ENCODE measurements at regions not wholly inside any gene's neighbourhood (a gene's known extent, or its start where the extent isn't known, plus 50 kb on each side); places are given as distances from the start of the nearest gene placed in this dataset.

DNA sequence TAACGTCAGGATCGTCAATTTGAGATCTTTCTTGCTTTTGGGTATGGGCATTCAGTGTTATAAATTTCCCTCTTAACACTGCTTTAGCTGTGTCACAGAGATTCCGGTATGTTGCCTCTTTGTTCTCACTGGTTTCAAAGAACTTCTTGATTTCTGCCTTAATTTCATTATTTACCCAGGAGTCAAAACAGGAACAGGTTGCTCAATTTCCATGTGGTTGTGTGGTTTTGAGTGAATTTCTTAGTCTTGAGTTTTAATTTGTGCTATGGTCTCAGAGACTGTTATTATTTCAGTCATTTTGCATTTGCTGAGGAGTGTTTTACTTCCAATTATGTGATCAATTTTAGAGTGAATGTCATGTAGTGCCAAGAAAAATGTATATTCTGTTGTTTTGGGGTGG, 153.1 kb downstream of the PCDH17 start:
- H2BK5ac ChIP-seq (ENCODE audit: low read depth, low read length, poor library complexity), result no peak overlapping the region
- H3K27me3 ChIP-seq (ENCODE audit: insufficient read depth, low read length), result no peaks in the 10 kb centered on the region
- H3K79me2 ChIP-seq (ENCODE audit: control insufficient read depth, insufficient read depth, low read length, poor library complexity), result no peaks in the 10 kb centered on the region
- H3K14ac ChIP-seq (ENCODE audit: low read length), result no peak overlapping the region
- WGBS (ENCODE audit: extremely low coverage, insufficient coverage, insufficient read length), result no CpG with 5 or more reads among the region's 3 CpGs
- H3K4me3 ChIP-seq (ENCODE audit: low read depth, low read length), result no peak overlapping the region
- no peak overlapping the region for H3K4ac ChIP-seq (ENCODE audit: low read depth, low read length)
- H3K23ac ChIP-seq (ENCODE audit: low read length), result no peak overlapping the region
- H3K4me2 ChIP-seq (ENCODE audit: low read length), result no peak overlapping the region
- no peak overlapping the region for H3K18ac ChIP-seq (ENCODE audit: low read length)
- H3K36me3 ChIP-seq (ENCODE audit: control insufficient read depth in 1 of 2, insufficient read depth in 2 of 2, low read length in 2 of 2), result no peaks in the 10 kb centered on the region
- H2AK5ac ChIP-seq (ENCODE audit: low read length), result no peak overlapping the region
- no peaks in the 10 kb centered on the region for H3K4me1 ChIP-seq (ENCODE audit: control insufficient read depth in 1 of 2, insufficient read depth in 2 of 2, low read length in 2 of 2)
- H2BK12ac ChIP-seq (ENCODE audit: low read length), result no peak overlapping the region
- no peak for DNase-seq
- no peaks in the 10 kb centered on the region for H3K79me1 ChIP-seq (ENCODE audit: low read length)
- no peak overlapping the region for H2BK120ac ChIP-seq (ENCODE audit: insufficient read depth, low read length, poor library complexity)
- H3K9ac ChIP-seq (ENCODE audit: low read length), result no peak overlapping the region
- no peaks in the 10 kb centered on the region for H3K9me3 ChIP-seq (ENCODE audit: insufficient read depth, low read depth, low read length)
- H2AFZ ChIP-seq (ENCODE audit: insufficient read depth, low read length, poor library complexity), result no peak overlapping the region
- H4K8ac ChIP-seq (ENCODE audit: low read depth, low read length), result no peak overlapping the region
- H4K12ac ChIP-seq (ENCODE audit: low read depth, low read length), result no peak overlapping the region
- no peak overlapping the region for H4K91ac ChIP-seq (ENCODE audit: low read depth, low read length)
- H3K27ac ChIP-seq (ENCODE audit: low read depth, low read length), result no peak overlapping the region

DNA sequence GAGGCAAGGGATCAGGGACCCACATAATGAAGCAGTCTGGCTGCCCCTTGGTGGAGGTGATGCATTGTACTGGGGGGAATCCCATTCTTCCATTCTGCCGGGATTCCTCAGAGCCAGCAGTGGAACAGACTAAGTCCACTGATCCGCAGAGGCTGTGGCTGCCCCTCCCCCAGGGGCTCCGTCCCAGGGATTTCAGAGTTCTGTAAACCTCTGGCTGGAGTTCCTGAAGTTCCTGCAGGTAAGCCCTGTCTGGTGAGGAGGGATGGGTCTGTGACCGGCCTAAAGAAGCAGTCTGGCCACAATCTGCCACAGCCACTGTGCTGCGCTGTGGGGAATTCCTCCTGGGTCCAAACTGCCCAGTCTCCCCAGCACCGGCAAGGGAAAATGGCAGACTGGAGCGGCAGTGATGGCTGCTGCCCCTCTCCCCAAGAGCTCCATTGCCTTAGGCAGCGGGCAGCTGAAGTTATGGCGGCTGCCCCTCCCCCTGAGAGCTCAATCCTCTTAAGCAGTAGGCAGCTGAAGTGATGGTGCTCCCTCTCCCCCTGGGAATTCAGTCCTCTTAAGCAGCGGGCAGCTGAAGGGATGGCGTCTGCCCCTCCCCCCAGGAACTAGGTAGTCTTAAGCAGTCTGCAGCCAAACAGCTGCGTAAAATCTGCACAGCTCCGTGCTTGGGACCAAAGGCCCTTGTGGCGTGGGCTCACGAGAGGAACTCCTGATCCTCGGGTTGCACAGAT, 155.7 kb downstream of the PCDH17 start:
- Histone ChIP-seq H3K14ac (ENCODE audit: low read length) (no peak overlapping the region), H2BK12ac (ENCODE audit: low read length) (no peak overlapping the region), H2AK5ac (ENCODE audit: low read length) (no peak overlapping the region)

DNA sequence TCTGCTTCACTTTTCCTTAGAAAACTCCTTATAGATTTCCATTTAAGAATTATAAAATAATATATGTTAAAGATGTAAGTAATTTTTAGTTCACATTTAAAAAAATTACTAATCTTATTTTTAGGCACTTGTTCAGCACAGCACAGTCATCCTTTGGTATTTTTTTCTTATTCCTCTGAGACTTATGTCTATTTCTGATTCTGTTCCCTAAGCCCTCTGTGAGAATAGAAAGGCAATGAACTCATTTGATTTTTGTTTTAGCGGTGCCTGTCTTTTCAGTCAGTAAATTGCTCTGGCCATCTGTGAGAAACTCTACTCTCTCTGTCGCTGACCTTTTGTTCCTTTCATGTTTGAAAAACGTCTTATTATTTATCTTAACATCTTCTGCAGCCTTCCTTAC, 168.1 kb downstream of the PCDH17 start:
- Histone ChIP-seq H4K12ac (ENCODE audit: low read depth, low read length) (no peak overlapping the region), H3K36me3 (ENCODE audit: control insufficient read depth in 1 of 2, insufficient read depth in 2 of 2, low read length in 2 of 2) (no peaks in the 10 kb centered on the region), H2AFZ (ENCODE audit: insufficient read depth, low read length, poor library complexity) (no peak overlapping the region), H3K23ac (ENCODE audit: low read length) (no peak overlapping the region), H3K4me1 (ENCODE audit: control insufficient read depth in 1 of 2, insufficient read depth in 2 of 2, low read length in 2 of 2) (no peaks in the 10 kb centered on the region), H3K79me2 (ENCODE audit: control insufficient read depth, insufficient read depth, low read length, poor library complexity) (no peaks in the 10 kb centered on the region), H3K9me3 (ENCODE audit: insufficient read depth, low read depth, low read length) (no peaks in the 10 kb centered on the region), H2BK120ac (ENCODE audit: insufficient read depth, low read length, poor library complexity) (no peak overlapping the region), H4K8ac (ENCODE audit: low read depth, low read length) (no peak overlapping the region), H3K4me2 (ENCODE audit: low read length) (no peak overlapping the region), H3K18ac (ENCODE audit: low read length) (no peak overlapping the region), H3K4ac (ENCODE audit: low read depth, low read length) (no peak overlapping the region), H2BK5ac (ENCODE audit: low read depth, low read length, poor library complexity) (no peak overlapping the region), H3K79me1 (ENCODE audit: low read length) (no peaks in the 10 kb centered on the region), H3K14ac (ENCODE audit: low read length) (no peak overlapping the region), H3K4me3 (ENCODE audit: low read depth, low read length) (no peak overlapping the region), H2BK12ac (ENCODE audit: low read length) (no peak overlapping the region), H3K27me3 (ENCODE audit: insufficient read depth, low read length) (no peaks in the 10 kb centered on the region), H3K9ac (ENCODE audit: low read length) (no peak overlapping the region), H3K27ac (ENCODE audit: low read depth, low read length) (no peak overlapping the region), H4K91ac (ENCODE audit: low read depth, low read length) (no peak overlapping the region), H2AK5ac (ENCODE audit: low read length) (no peak overlapping the region)
- no CpG with 5 or more reads among the region's 3 CpGs for WGBS (ENCODE audit: extremely low coverage, insufficient coverage, insufficient read length)
- DNase-seq, result no peak

More for the DNA sequence above, 155.7 kb downstream of the PCDH17 start:
- Histone ChIP-seq H3K79me2 (ENCODE audit: control insufficient read depth, insufficient read depth, low read length, poor library complexity) (no peaks in the 10 kb centered on the region), H3K18ac (ENCODE audit: low read length) (no peak overlapping the region), H3K9me3 (ENCODE audit: insufficient read depth, low read depth, low read length) (no peaks in the 10 kb centered on the region), H2BK120ac (ENCODE audit: insufficient read depth, low read length, poor library complexity) (no peak overlapping the region), H3K9ac (ENCODE audit: low read length) (no peak overlapping the region), H4K12ac (ENCODE audit: low read depth, low read length) (no peak overlapping the region), H2BK5ac (ENCODE audit: low read depth, low read length, poor library complexity) (no peak overlapping the region), H3K4ac (ENCODE audit: low read depth, low read length) (no peak overlapping the region), H4K91ac (ENCODE audit: low read depth, low read length) (no peak overlapping the region), H3K4me3 (ENCODE audit: low read depth, low read length) (no peak overlapping the region), H3K27ac (ENCODE audit: low read depth, low read length) (no peak overlapping the region), H3K23ac (ENCODE audit: low read length) (no peak overlapping the region), H3K79me1 (ENCODE audit: low read length) (no peaks in the 10 kb centered on the region), H3K4me2 (ENCODE audit: low read length) (no peak overlapping the region), H3K36me3 (ENCODE audit: control insufficient read depth in 1 of 2, insufficient read depth in 2 of 2, low read length in 2 of 2) (no peaks in the 10 kb centered on the region), H3K4me1 (ENCODE audit: control insufficient read depth in 1 of 2, insufficient read depth in 2 of 2, low read length in 2 of 2) (no peaks in the 10 kb centered on the region), H4K8ac (ENCODE audit: low read depth, low read length) (no peak overlapping the region), H3K27me3 (ENCODE audit: insufficient read depth, low read length) (no peaks in the 10 kb centered on the region), H2AFZ (ENCODE audit: insufficient read depth, low read length, poor library complexity) (no peak overlapping the region)
- DNase-seq, result no peak
- no CpG with 5 or more reads among the region's 16 CpGs for WGBS (ENCODE audit: extremely low coverage, insufficient coverage, insufficient read length)

DNA sequence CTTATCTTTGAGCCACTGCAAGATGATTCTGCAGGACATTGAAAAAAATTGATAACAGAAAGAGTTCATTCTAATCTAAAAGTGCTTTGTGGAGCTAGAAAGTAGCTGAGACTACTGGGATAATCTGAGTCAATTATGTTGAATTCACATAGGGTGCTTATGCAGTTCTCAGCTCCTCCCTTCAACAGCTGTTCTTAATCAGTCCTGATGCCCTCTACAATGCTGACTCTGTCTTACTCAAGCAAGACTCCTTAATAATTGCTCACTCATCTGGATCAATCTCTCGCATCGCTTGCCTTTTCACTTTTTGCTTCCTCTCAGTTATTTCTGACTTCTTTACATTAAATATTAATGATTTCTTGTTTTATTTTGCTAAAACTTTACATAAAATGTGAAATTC, 182.1 kb downstream of the PCDH17 start:
- no CpG with 5 or more reads among the region's 2 CpGs for WGBS (ENCODE audit: extremely low coverage, insufficient coverage, insufficient read length)
- Histone ChIP-seq H2BK12ac (ENCODE audit: low read length) (no peak overlapping the region), H4K91ac (ENCODE audit: low read depth, low read length) (no peak overlapping the region), H2BK5ac (ENCODE audit: low read depth, low read length, poor library complexity) (no peak overlapping the region), H3K9me3 (ENCODE audit: insufficient read depth, low read depth, low read length) (no peaks in the 10 kb centered on the region), H4K12ac (ENCODE audit: low read depth, low read length) (no peak overlapping the region), H3K4me1 (ENCODE audit: control insufficient read depth in 1 of 2, insufficient read depth in 2 of 2, low read length in 2 of 2) (no peaks in the 10 kb centered on the region), H3K27ac (ENCODE audit: low read depth, low read length) (no peak overlapping the region), H3K18ac (ENCODE audit: low read length) (no peak overlapping the region), H3K9ac (ENCODE audit: low read length) (no peak overlapping the region), H3K4me2 (ENCODE audit: low read length) (no peak overlapping the region), H3K14ac (ENCODE audit: low read length) (no peak overlapping the region), H3K23ac (ENCODE audit: low read length) (no peak overlapping the region), H2BK120ac (ENCODE audit: insufficient read depth, low read length, poor library complexity) (no peak overlapping the region), H3K36me3 (ENCODE audit: control insufficient read depth in 1 of 2, insufficient read depth in 2 of 2, low read length in 2 of 2) (no peaks in the 10 kb centered on the region), H3K79me1 (ENCODE audit: low read length) (no peaks in the 10 kb centered on the region), H3K4me3 (ENCODE audit: low read depth, low read length) (no peak overlapping the region), H4K8ac (ENCODE audit: low read depth, low read length) (no peak overlapping the region), H3K27me3 (ENCODE audit: insufficient read depth, low read length) (no peaks in the 10 kb centered on the region), H3K4ac (ENCODE audit: low read depth, low read length) (no peak overlapping the region), H3K79me2 (ENCODE audit: control insufficient read depth, insufficient read depth, low read length, poor library complexity) (no peaks in the 10 kb centered on the region), H2AK5ac (ENCODE audit: low read length) (no peak overlapping the region), H2AFZ (ENCODE audit: insufficient read depth, low read length, poor library complexity) (no peak overlapping the region)
- no peak for DNase-seq

Data from trophoblast cell (in vitro differentiated cells and primary cell).